ENCODE measurements at regions not wholly inside any gene's neighbourhood (a gene's known extent, or its start where the extent isn't known, plus 50 kb on each side); places are given as distances from the start of the nearest gene placed in this dataset.
"Not testable (repeated sequence)": the region's sequence is repeated elsewhere in the genome, so short reads cannot be mapped to it uniquely, and the experiment has no call there.

DNA sequence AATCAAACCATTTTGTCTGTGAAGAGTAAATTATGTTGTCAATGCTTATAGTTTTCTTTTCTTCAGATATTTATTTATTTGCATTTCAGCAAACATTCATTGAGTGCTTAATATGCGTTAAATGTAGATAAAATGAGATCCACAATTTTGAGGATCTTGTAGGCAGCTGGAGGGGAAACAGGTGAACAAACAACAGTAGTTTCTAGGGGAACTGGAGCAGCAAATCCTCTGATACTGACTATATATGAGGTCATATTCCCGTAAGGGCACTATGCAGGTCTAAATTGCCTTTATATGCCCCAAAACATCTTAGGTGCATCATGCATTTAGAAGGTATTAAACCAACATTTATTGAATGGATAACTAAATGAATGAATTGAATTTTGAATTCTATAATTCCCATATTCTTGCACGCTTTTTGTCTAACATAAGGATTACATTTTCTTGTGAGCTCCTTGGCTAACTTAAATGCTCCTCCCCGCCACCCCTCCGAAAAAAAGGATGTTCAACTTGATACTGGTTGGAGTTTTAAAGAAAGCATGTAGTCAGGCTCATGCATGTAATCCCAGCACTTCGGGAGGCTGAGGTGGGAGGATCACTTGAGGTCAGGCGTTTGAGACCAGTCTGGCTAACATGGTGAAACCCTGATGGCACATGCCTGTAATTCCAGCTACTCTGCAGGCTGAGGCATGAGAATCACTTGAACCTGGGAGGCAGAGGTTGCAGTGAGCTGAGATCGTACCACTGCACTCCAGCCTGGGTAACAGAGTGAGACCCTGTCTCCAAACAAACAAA is 299.8 kb downstream of the TMEM38B start:
- no peaks in the 10 kb centered on the region for H3K27me3 ChIP-seq (replicated peaks)

DNA sequence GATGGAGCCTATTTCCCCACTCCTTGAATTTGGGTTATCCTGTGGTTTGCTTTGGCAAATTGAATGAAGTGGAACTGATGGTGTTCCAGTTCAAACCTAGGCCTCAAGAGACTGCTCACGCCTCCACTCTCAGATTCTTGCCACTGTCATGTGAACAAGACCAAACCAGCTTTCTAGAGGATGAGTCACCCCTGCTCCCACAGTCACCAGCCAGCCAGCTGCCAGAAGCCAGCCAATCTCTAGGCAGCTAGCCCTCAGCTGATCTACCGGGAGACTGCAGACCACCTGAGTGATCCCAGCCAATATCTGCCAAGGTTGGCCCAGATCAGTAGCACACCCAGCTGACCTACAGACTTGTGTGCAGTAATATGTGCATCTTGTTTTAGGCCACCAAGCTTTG is 300.6 kb downstream of the TMEM38B start:
- no peaks in the 10 kb centered on the region for H3K27me3 ChIP-seq (replicated peaks)
- no peaks in the 10 kb centered on the region for H3K9me3 ChIP-seq (replicated peaks)
- H3K4me1 ChIP-seq (replicated peaks): no peaks in the 10 kb centered on the region
- no peak for DNase-seq (ENCODE audit: low read depth in 1 of 2, low spot score in 2 of 2)
- no peak overlapping the region for H3K4me3 ChIP-seq
- H3K27ac ChIP-seq: no peak overlapping the region
- H3K36me3 ChIP-seq: no peaks in the 10 kb centered on the region

More for the DNA sequence above, 299.8 kb downstream of the TMEM38B start:
- Histone ChIP-seq H3K4me3 (no peak overlapping the region), H3K4me1 (replicated peaks) (no peaks in the 10 kb centered on the region), H3K36me3 (no peaks in the 10 kb centered on the region), H3K9me3 (replicated peaks) (no peaks in the 10 kb centered on the region), H3K27ac (no peak overlapping the region)
- no peak for DNase-seq (ENCODE audit: low read depth in 1 of 2, low spot score in 2 of 2)

DNA sequence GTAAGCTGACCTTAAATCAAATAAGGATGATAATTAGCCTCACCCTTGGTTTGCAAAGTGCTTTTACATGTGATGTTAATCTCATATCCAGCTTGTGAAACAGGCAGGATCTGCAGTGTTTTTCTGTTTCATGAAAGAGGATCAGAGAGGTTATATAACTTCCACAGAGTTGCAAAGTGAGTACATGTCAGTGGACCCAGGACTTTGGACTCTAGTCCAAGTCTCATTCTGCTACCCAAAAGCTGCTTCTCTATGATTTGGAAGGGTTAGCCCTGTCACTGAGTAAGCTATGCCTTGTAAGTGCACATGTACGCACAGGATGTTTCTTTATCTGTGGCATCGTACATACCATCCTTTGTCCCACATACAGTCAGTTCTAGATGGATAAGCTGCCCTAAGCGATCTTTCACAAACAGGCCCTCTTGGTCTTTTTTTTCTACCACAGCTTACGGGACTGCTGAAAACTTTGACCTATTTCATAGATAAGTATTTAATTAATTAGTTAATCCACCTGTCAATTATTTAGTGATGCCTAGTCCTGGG is 322.9 kb downstream of the TMEM38B start:
- Histone ChIP-seq H3K27me3 (replicated peaks) (no peaks in the 10 kb centered on the region), H3K4me3 (no peak overlapping the region), H3K27ac (no peak overlapping the region), H3K9me3 (replicated peaks) (no peaks in the 10 kb centered on the region), H3K4me1 (replicated peaks) (no peaks in the 10 kb centered on the region), H3K36me3 (no peaks in the 10 kb centered on the region)
- DNase-seq (ENCODE audit: low read depth in 1 of 2, low spot score in 2 of 2): no peak

DNA sequence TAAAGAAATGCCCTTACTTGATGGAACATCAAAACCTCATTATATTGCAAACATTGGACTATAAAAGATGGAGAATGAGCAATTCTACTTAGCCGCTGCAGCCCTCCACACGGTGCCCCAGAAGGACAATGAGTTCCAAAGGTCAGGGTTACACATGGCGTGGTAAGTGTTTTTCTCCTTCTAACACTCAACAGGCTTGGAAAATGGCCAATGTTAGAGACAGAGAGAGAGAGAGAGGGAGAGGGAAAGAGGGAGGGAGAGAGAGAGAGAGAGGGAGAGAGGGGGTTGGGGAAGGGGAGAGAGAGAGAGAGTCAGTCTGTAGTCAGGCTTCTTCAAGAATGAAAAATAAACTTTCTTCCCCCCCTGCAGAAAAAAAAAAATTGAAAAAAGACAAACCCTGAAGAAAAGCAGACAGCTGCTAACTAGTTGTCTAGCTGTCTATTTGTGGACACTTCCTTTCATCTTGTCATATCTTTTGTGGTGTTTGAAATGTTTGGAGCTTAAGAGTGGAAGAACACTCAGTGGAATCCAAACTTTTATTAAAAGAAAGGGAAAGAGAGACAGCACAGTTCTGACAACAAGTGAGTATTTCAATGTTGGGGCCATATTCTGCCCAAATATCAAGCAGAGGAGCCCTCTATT is 324.8 kb downstream of the TMEM38B start:
- no peak overlapping the region for H3K27ac ChIP-seq
- H3K36me3 ChIP-seq: no peaks in the 10 kb centered on the region
- H3K9me3 ChIP-seq (replicated peaks): no peaks in the 10 kb centered on the region
- no peaks in the 10 kb centered on the region for H3K4me1 ChIP-seq (replicated peaks)
- DNase-seq (ENCODE audit: low read depth in 1 of 2, low spot score in 2 of 2): no peak
- no peaks in the 10 kb centered on the region for H3K27me3 ChIP-seq (replicated peaks)
- no peak overlapping the region for H3K4me3 ChIP-seq

DNA sequence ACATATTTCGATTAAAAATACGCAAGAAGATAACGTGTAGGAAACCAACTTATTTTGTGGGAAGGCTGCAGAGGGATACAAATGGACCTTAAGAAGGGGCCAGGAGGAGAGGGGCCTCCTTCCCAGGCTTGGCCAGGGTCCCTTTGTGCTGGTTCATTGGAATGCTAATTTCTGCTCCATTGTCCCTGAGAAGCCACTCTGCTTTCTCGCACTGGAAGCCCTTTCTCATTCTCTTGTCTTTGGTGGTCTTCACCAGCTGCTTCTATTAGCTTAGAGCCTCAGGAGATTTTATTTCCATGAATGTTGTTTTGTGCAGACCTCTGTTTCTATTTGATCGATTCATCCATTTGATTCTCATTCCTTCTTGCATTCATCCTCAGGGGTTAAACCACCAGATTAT is 325.4 kb downstream of the TMEM38B start:
- no peak for DNase-seq (ENCODE audit: low read depth in 1 of 2, low spot score in 2 of 2)
- Histone ChIP-seq H3K36me3 (no peaks in the 10 kb centered on the region), H3K4me3 (no peak overlapping the region), H3K27me3 (replicated peaks) (no peaks in the 10 kb centered on the region), H3K4me1 (replicated peaks) (no peaks in the 10 kb centered on the region), H3K27ac (no peak overlapping the region), H3K9me3 (replicated peaks) (no peaks in the 10 kb centered on the region)

DNA sequence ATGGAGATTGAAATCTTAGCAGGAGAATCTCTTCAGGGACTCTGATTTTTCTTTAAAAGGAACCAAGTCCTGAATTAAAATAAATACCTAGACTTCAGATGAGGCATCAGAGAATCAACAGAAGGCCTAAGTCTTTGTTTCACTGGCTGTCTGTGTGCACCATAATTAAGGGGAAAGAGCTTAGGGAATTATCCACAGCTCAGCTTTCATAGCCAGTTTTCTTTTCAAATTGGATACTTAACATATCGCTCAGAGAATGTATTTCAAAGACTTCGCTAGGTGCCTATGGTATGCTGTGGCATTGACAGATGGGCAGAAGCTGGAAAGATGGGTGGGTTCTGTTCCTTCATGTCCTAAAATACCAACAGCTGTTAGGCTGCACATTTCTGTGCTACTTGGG is 325.8 kb downstream of the TMEM38B start:
- H3K36me3 ChIP-seq: no peaks in the 10 kb centered on the region
- no peak overlapping the region for H3K27ac ChIP-seq
- DNase-seq (ENCODE audit: low read depth in 1 of 2, low spot score in 2 of 2): no peak
- no peaks in the 10 kb centered on the region for H3K27me3 ChIP-seq (replicated peaks)
- no peaks in the 10 kb centered on the region for H3K9me3 ChIP-seq (replicated peaks)
- H3K4me3 ChIP-seq: no peak overlapping the region
- H3K4me1 ChIP-seq (replicated peaks): no peaks in the 10 kb centered on the region

DNA sequence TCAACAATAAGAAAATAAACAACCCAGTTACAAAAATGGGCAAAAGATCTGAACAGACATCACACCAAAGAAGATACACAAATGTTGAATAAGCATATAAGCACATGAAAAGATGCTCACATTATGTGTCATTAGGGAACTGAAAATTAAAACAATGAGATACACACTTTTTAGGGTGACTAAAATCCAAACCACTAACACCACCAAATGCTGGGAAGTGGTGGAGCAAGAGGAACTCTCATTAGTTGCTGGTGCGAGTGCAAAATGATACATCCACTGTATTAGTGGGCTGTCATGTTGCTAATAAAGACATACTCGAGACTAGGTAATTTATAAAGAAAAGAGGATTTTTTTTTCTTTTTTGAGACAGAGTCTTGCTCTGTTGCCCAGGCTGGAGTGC is 329.1 kb downstream of the TMEM38B start:
- no peaks in the 10 kb centered on the region for H3K4me1 ChIP-seq (replicated peaks)
- no peak overlapping the region for H3K4me3 ChIP-seq
- no peaks in the 10 kb centered on the region for H3K27me3 ChIP-seq (replicated peaks)
- H3K36me3 ChIP-seq: no peaks in the 10 kb centered on the region
- no peaks in the 10 kb centered on the region for H3K9me3 ChIP-seq (replicated peaks)
- no peak for DNase-seq (ENCODE audit: low read depth in 1 of 2, low spot score in 2 of 2)
- no peak overlapping the region for H3K27ac ChIP-seq

DNA sequence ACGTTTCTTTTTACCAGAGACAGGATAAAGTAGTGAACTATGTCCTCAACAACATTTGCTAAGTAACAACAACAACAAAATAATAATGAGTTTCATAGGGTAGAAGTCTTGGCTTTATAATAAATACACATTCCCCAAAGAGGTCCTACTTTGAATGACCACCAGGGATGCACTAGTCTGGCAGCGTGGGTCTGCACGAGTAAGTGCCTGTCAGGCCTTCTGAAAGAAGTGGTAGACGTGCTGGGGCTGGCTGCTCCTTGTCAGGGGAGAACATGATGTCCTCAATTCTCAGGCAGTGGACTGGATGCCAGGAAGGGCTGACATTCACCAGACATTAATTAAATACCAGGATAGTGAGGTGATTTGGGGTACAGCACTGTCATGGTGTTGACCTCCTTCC is 331.1 kb downstream of the TMEM38B start:
- Histone ChIP-seq H3K27me3 (replicated peaks) (no peaks in the 10 kb centered on the region), H3K9me3 (replicated peaks) (no peaks in the 10 kb centered on the region), H3K36me3 (no peaks in the 10 kb centered on the region), H3K4me3 (no peak overlapping the region), H3K27ac (no peak overlapping the region), H3K4me1 (replicated peaks) (no peaks in the 10 kb centered on the region)
- DNase-seq (ENCODE audit: low read depth in 1 of 2, low spot score in 2 of 2): no peak

DNA sequence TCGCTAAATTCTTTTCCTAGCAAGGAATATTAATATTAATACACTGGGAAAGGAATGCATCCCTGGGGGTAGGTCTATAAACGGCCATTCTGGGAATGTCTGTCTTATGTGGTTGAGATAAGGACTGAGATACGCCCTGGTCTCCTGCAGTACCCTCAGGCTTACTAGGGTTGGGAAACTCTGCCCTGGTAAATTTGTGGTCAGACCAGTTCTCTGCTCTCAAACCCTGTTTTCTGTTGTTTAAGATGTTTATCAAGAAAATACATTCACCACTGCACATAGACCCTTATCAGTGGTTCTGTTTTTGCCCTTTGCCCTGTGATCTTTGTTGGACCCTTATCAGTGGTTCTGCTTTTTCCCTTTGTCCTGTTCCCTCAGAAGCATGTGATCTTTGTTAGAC is 335.8 kb downstream of the TMEM38B start:
- not testable (repeated sequence) for H3K4me1 ChIP-seq (replicated peaks); DNase-seq (ENCODE audit: low read depth in 1 of 2, low spot score in 2 of 2); H3K27me3 ChIP-seq (replicated peaks); H3K9me3 ChIP-seq (replicated peaks); H3K27ac ChIP-seq; H3K36me3 ChIP-seq; H3K4me3 ChIP-seq

DNA sequence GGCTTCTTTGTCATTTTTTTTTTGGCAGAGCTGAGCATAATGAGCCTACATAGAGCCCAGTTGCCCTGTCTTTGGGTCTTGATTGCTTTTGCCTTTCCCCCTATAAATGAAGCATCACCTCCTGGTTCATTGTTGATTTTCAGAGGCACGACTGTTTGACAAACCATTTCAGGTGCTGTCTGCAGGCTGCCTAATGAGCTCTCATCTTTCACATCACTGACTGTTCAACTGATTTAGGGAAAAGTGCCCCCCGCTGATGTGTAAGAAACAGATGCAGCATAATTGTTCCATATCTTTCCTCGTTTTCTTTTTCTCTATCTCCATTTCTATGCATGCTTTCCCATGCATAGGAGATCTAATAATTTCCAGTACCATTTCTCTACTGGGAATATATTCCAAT is 338.6 kb downstream of the TMEM38B start:
- Histone ChIP-seq H3K36me3 (no peaks in the 10 kb centered on the region), H3K9me3 (replicated peaks) (no peaks in the 10 kb centered on the region), H3K4me3 (no peak overlapping the region), H3K27ac (no peak overlapping the region), H3K4me1 (replicated peaks) (no peaks in the 10 kb centered on the region), H3K27me3 (replicated peaks) (no peaks in the 10 kb centered on the region; the same call in 1 of the 2 replicates)
- DNase-seq (ENCODE audit: low read depth in 1 of 2, low spot score in 2 of 2): no peak

DNA sequence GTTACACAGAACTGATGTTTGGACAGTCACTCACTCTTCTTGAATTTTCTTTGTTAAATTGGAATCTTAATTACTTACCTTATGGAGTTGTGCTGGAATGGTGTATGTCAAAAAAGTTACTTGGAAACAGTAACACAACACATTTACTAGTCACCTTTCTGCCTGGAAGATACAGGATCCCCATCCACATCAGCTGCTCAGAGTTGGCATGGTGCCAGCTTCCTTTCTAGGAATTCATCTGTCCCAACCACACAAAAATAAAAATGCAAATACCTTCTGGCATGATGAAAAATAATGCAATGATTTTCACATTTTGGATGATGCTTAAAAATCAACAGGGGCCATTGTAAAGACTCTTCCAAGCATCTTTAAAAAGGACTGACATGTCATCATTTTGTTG is 341.5 kb downstream of the TMEM38B start:
- Histone ChIP-seq H3K27me3 (replicated peaks) (no peaks in the 10 kb centered on the region; the same call in 1 of the 2 replicates), H3K36me3 (no peaks in the 10 kb centered on the region), H3K9me3 (replicated peaks) (no peaks in the 10 kb centered on the region), H3K4me1 (replicated peaks) (no peaks in the 10 kb centered on the region), H3K4me3 (no peak overlapping the region), H3K27ac (no peak overlapping the region)
- DNase-seq (ENCODE audit: low read depth in 1 of 2, low spot score in 2 of 2): no peak

DNA sequence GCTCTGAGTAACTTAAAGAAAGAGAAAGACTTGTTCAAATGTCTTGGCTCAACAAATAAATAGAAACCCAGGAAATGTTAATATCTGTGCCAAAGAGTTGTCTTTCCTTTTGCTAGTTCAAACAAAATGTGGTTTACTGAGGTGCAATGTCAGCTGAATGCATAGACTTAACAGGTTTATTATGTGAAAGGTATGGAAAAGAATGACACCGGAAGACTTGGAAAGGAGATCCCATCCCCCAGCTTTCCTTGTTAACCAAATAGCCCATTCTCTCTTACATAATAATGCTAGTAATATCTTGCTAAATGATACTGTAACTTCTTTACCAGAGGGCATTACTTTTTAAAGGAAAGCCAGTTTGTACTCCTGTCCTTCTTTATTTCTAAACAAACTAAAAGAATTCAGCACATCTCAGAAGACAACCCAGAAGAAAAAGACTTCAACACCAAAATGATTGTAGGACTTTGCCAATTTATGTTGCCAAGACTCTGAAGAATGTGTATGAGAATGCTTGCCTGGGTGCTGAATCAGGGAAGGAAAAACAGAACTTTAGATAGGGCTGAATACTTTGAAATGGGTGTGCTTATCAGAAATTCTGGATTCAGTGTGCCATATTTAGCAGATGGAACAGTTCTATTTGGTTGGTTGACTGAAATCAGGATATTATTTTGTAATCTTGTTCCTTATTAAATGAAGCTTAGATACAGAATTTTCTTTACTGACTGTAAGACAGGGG is 344.1 kb downstream of the TMEM38B start:
- Histone ChIP-seq H3K36me3 (no peaks in the 10 kb centered on the region), H3K4me3 (no peak overlapping the region), H3K4me1 (replicated peaks) (no peaks in the 10 kb centered on the region), H3K27me3 (replicated peaks) (no peaks in the 10 kb centered on the region; the same call in 1 of the 2 replicates), H3K9me3 (replicated peaks) (no peaks in the 10 kb centered on the region), H3K27ac (no peak overlapping the region)
- no peak for DNase-seq (ENCODE audit: low read depth in 1 of 2, low spot score in 2 of 2)

DNA sequence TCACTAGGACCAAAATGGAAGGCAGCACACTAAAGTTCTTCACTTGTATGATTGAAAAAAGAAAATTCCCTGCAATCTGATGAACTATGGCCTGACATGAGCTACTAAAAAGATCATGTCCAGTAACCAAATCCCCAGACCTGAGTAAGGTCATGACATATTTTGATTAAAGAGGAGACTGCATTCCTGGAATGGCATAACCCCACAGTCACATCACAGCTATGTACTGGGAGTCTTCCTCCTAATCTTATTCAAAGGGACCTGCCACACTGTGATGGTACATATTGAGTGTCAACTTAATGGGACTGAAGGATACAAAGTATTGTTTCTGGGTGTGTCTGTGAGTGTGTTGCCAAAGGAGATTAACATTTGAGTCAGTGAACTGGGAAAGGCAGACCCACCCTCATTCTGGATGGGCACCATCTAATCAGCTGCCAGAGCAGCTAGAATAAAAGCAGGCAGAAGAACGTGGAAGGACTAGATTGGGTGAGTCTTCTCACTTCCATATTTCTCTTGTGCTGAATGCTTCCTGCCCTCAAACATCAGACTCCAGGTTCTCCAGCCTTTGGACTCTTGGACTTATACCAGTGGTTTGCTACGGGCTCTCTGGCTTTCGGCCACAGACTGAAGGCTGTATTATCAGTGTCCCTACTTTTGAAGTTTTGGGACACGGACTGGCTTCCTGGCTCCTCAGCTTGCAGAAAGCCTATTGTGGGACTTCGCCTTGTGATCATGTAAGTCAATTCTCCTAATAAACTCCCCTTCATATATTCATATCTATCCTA is 345.0 kb downstream of the TMEM38B start:
- H3K4me3 ChIP-seq: no peak overlapping the region
- no peaks in the 10 kb centered on the region for H3K36me3 ChIP-seq
- no peaks in the 10 kb centered on the region; the same call in 1 of the 2 replicates for H3K27me3 ChIP-seq (replicated peaks)
- no peaks in the 10 kb centered on the region for H3K9me3 ChIP-seq (replicated peaks)
- DNase-seq (ENCODE audit: low read depth in 1 of 2, low spot score in 2 of 2): no peak
- H3K27ac ChIP-seq: no peak overlapping the region
- H3K4me1 ChIP-seq (replicated peaks): no peaks in the 10 kb centered on the region
